K562 (cell line): ENCODE measurements at regions not wholly inside any gene's neighbourhood (a gene's known extent, or its start where the extent isn't known, plus 50 kb on each side); places are given as distances from the start of the nearest gene placed in this dataset.

Experiments
- ELF4 ChIP-seq: fragments of 450-650 bp; formaldehyde crosslinking; IDR thresholded peaks from 2 replicates; pipeline ENCODE4 v1.4.0; 2022; ENCODE audit warnings: missing genetic modification characterization
- TBL1XR1 ChIP-seq, 2 experiments: IDR thresholded peaks; 2 replicates each; pipeline ENCODE4 v1.6.1; 2012; ENCODE audit warnings: improper control_type of control experiment in 2 of 2, low read length in 2 of 2, mild to moderate bottlenecking in 1 of 2
- TF ChIP-seq, protein P1 (sequence below): IDR thresholded peaks from 2 replicates; pipeline ENCODE4 v1.6.1; 2016; ENCODE audit warnings: missing genetic modification characterization, missing compliant biosample characterization

DNA sequence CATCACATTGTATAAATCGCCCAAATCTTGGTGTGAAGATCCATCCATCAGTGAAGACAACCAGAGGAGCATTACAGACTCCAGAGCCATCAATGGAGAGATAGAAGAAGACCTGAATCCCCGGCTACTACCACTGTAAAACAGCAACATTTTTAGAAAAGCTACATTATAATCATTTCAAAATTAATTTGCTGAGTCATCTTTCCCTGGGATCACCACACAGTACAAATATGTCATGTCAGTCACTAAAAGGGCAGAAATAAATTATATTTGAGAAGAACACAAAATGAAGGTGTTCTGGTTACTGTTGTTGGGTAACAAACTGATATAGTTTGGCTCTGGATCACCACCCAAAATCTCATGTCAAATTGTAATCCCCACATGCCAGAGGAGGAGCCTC, 218.5 kb upstream of the STT3B start:
- no peak for TF ChIP-seq ELF4 (CRISPR knock-in tag)
- no peak for TF ChIP-seq TBL1XR1 (IDR thresholded peaks at IDR 0.05; ENCODE audit: low read length in 2 of 2)
- TF ChIP-seq, protein P1, sequence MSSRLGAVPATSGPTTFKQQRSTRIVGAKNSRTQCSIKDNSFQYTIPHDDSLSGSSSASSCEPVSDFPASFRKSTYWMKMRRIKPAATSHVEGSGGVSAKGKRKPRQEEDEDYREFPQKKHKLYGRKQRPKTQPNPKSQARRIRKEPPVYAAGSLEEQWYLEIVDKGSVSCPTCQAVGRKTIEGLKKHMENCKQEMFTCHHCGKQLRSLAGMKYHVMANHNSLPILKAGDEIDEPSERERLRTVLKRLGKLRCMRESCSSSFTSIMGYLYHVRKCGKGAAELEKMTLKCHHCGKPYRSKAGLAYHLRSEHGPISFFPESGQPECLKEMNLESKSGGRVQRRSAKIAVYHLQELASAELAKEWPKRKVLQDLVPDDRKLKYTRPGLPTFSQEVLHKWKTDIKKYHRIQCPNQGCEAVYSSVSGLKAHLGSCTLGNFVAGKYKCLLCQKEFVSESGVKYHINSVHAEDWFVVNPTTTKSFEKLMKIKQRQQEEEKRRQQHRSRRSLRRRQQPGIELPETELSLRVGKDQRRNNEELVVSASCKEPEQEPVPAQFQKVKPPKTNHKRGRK (tag), result no peak
